ENCODE measurements at regions not wholly inside any gene's neighbourhood (a gene's known extent, or its start where the extent isn't known, plus 50 kb on each side); places are given as distances from the start of the nearest gene placed in this dataset.

- Histone ChIP-seq H3K79me2 (ENCODE audit: insufficient read depth, low read length) (no peaks in the 10 kb centered on the region), H3K4me1 (ENCODE audit: insufficient read depth, low read length) (no peaks in the 10 kb centered on the region), H3K9ac (ENCODE audit: low read length) (no peak overlapping the region), H3K36me3 (ENCODE audit: insufficient read depth, low read length) (no peaks in the 10 kb centered on the region), H3K9me3 (ENCODE audit: insufficient read depth, low read depth, low read length) (no peaks in the 10 kb centered on the region), H4K20me1 (ENCODE audit: insufficient read depth, low read length) (no peaks in the 10 kb centered on the region), H3K4me2 (ENCODE audit: low read length) (no peak overlapping the region), H2AFZ (ENCODE audit: low read depth, low read length) (no peak overlapping the region), H3K4me3 (ENCODE audit: insufficient read depth, low read depth, low read length) (no peak overlapping the region), H3K27me3 (ENCODE audit: insufficient read depth, low read length) (peaks cover 2% of the 10 kb centered on the region), H3K27ac (ENCODE audit: low read depth, low read length) (no peak overlapping the region)
- H3K27ac Mint-ChIP-seq (ENCODE audit: unreplicated experiment), result no peak overlapping the region
- no peak overlapping the region for H3K4me3 Mint-ChIP-seq (ENCODE audit: unreplicated experiment)
- peaks cover 14% of the 10 kb centered on the region for H3K9me3 Mint-ChIP-seq (ENCODE audit: unreplicated experiment)
- H3K36me3 Mint-ChIP-seq (ENCODE audit: low read depth, unreplicated experiment), result no peaks in the 10 kb centered on the region
- H3K27me3 Mint-ChIP-seq (ENCODE audit: low read depth, unreplicated experiment), result no peaks in the 10 kb centered on the region
- TF ChIP-seq CTCF (IDR thresholded peaks at IDR 0.05; ENCODE audit: insufficient read depth, low read depth, low read length) (no peak), EZH2 (IDR thresholded peaks at IDR 0.05; ENCODE audit: insufficient read depth, low read length) (no peak)
- no peaks in the 10 kb centered on the region for H3K4me1 Mint-ChIP-seq (ENCODE audit: low read depth, unreplicated experiment)
- DNase-seq (ENCODE audit: low read depth) (no peak), FAIRE-seq (no peak)
Measured at GRCh38 chr14:52202151-52202550, 65.3 kb upstream of the PTGDR start.

GRCh38 chr14:52190337-52190931 lies 77.1 kb upstream of the PTGDR start:
- H3K36me3 Mint-ChIP-seq (ENCODE audit: low read depth, unreplicated experiment), result no peaks in the 10 kb centered on the region
- H3K27ac ChIP-seq (ENCODE audit: low read depth, low read length), result no peak overlapping the region
- H3K4me1 ChIP-seq (ENCODE audit: insufficient read depth, low read length), result no peaks in the 10 kb centered on the region
- H3K27me3 Mint-ChIP-seq (ENCODE audit: low read depth, unreplicated experiment), result no peaks in the 10 kb centered on the region
- H3K4me1 Mint-ChIP-seq (ENCODE audit: low read depth, unreplicated experiment), result no peaks in the 10 kb centered on the region
- H3K9me3 Mint-ChIP-seq (ENCODE audit: unreplicated experiment), result peaks cover 3% of the 10 kb centered on the region
- no peaks in the 10 kb centered on the region for H3K36me3 ChIP-seq (ENCODE audit: insufficient read depth, low read length)
- TF ChIP-seq CTCF (IDR thresholded peaks at IDR 0.05; ENCODE audit: insufficient read depth, low read depth, low read length), result no peak
- no peak for TF ChIP-seq EZH2 (IDR thresholded peaks at IDR 0.05; ENCODE audit: insufficient read depth, low read length)
- H3K27me3 ChIP-seq (ENCODE audit: insufficient read depth, low read length), result peaks cover 10% of the 10 kb centered on the region
- no peaks in the 10 kb centered on the region for H3K79me2 ChIP-seq (ENCODE audit: insufficient read depth, low read length)
- no peak overlapping the region for H3K4me3 ChIP-seq (ENCODE audit: insufficient read depth, low read depth, low read length)
- no peak for DNase-seq (ENCODE audit: low read depth)
- no peak for FAIRE-seq
- H3K4me3 Mint-ChIP-seq (ENCODE audit: unreplicated experiment), result no peak overlapping the region
- H3K27ac Mint-ChIP-seq (ENCODE audit: unreplicated experiment), result no peak overlapping the region
- H2AFZ ChIP-seq (ENCODE audit: low read depth, low read length), result no peak overlapping the region
- H3K4me2 ChIP-seq (ENCODE audit: low read length), result no peak overlapping the region
- no peaks in the 10 kb centered on the region for H3K9me3 ChIP-seq (ENCODE audit: insufficient read depth, low read depth, low read length)
- H3K9ac ChIP-seq (ENCODE audit: low read length), result no peak overlapping the region
- H4K20me1 ChIP-seq (ENCODE audit: insufficient read depth, low read length), result no peaks in the 10 kb centered on the region

GRCh38 chr14:52189325-52189724 lies 78.2 kb upstream of the PTGDR start:
- no peak overlapping the region for H3K27ac ChIP-seq (ENCODE audit: low read depth, low read length)

More at GRCh38 chr14:52189325-52189724, 78.2 kb upstream of the PTGDR start:
- DNase-seq (ENCODE audit: low read depth) (no peak), FAIRE-seq (no peak)
- no peak overlapping the region for H2AFZ ChIP-seq (ENCODE audit: low read depth, low read length)
- no peak overlapping the region for H3K27ac Mint-ChIP-seq (ENCODE audit: unreplicated experiment)
- no peaks in the 10 kb centered on the region for H3K79me2 ChIP-seq (ENCODE audit: insufficient read depth, low read length)
- no peak for TF ChIP-seq EZH2 (IDR thresholded peaks at IDR 0.05; ENCODE audit: insufficient read depth, low read length)
- no peak for TF ChIP-seq CTCF (IDR thresholded peaks at IDR 0.05; ENCODE audit: insufficient read depth, low read depth, low read length)
- no peaks in the 10 kb centered on the region for H3K36me3 ChIP-seq (ENCODE audit: insufficient read depth, low read length)
- H3K9me3 ChIP-seq (ENCODE audit: insufficient read depth, low read depth, low read length), result no peaks in the 10 kb centered on the region
- H3K4me3 Mint-ChIP-seq (ENCODE audit: unreplicated experiment), result no peak overlapping the region
- no peak overlapping the region for H3K9ac ChIP-seq (ENCODE audit: low read length)
- no peaks in the 10 kb centered on the region for H3K27me3 Mint-ChIP-seq (ENCODE audit: low read depth, unreplicated experiment)
- H3K4me1 ChIP-seq (ENCODE audit: insufficient read depth, low read length), result no peaks in the 10 kb centered on the region
- H3K36me3 Mint-ChIP-seq (ENCODE audit: low read depth, unreplicated experiment), result no peaks in the 10 kb centered on the region
- H4K20me1 ChIP-seq (ENCODE audit: insufficient read depth, low read length), result no peaks in the 10 kb centered on the region
- peaks cover 10% of the 10 kb centered on the region for H3K27me3 ChIP-seq (ENCODE audit: insufficient read depth, low read length)
- no peak overlapping the region for H3K4me3 ChIP-seq (ENCODE audit: insufficient read depth, low read depth, low read length)
- peaks cover 3% of the 10 kb centered on the region for H3K9me3 Mint-ChIP-seq (ENCODE audit: unreplicated experiment)
- H3K4me2 ChIP-seq (ENCODE audit: low read length), result no peak overlapping the region
- H3K4me1 Mint-ChIP-seq (ENCODE audit: low read depth, unreplicated experiment), result no peaks in the 10 kb centered on the region
